Stomach (tissue), 4 donors: ENCODE measurements at regions not wholly inside any gene's neighbourhood (a gene's known extent, or its start where the extent isn't known, plus 50 kb on each side); places are given as distances from the start of the nearest gene placed in this dataset.

ENCODE experiments used
- CTCF ChIP-seq, 7 experiments: fragments of 450-650 bp in 4 of 7; fragments of 200-600 bp in 3 of 7; sonication (generic) in 3 of 7; IDR thresholded peaks; one replicate each; pipeline ENCODE4 v1.5.1; 2016 to 2019; ENCODE audit warnings: antibody characterized with exemption in 7 of 7, control low read depth in 2 of 7, mild to moderate bottlenecking in 1 of 7
- POLR2A ChIP-seq, 4 donors: fragments of 450-650 bp; IDR thresholded peaks; one replicate each; pipeline ENCODE4 v1.6.1; 2016; ENCODE audit warnings: antibody characterized with exemption in 4 of 4, control low read depth in 2 of 4, mild to moderate bottlenecking in 1 of 4, moderate library complexity in 1 of 4

- TF ChIP-seq POLR2A (IDR thresholded peaks at IDR 0.05) (no peak), CTCF (IDR thresholded peaks at IDR 0.05) (no peak)
Observed at GRCh38 chr15:31504462-31504839, 177.8 kb downstream of the KLF13 start.
